ENCODE measurements at regions not wholly inside any gene's neighbourhood (a gene's known extent, or its start where the extent isn't known, plus 50 kb on each side); places are given as distances from the start of the nearest gene placed in this dataset.

DNA sequence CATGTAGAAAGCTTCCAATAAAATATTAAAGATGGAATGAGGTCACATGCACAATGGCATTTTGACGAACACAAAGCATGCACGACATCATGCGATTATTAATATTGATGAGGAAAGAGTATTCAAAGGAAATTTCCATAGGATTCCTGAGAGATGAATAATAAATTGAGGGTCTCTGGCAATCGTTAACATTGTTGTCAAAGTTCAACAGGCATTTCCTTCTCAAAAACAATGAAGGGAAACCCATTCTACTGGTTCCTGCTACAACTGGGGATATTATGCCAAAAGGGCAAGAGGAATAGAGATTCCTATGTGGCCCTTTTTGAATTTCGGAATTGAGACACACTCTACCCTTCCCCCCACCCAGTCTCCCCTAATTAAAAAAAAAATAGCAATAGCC lies 128.3 kb upstream of the NUDT7 start:
- TF ChIP-seq POLR2A (IDR thresholded peaks at IDR 0.05; ENCODE audit: low read depth, low read length): no peak
- no peak for TF ChIP-seq POLR2AphosphoS5 (IDR thresholded peaks at IDR 0.05; ENCODE audit: low read depth, low read length)
